Gastrocnemius medialis (tissue), 4 donors: ENCODE measurements at regions not wholly inside any gene's neighbourhood (a gene's known extent, or its start where the extent isn't known, plus 50 kb on each side); places are given as distances from the start of the nearest gene placed in this dataset.

Experiments used
- CTCF ChIP-seq, 5 experiments: fragments of 450-650 bp in 3 of 5; fragments of 200-600 bp in 2 of 5; sonication (generic) in 2 of 5; IDR thresholded peaks in 4 of 5; conservative IDR thresholded peaks in 1 of 5; 1 replicate in 4 of 5; 2 replicates in 1 of 5; pipeline ENCODE4 v1.5.1; 2016 to 2019; ENCODE audit warnings: antibody characterized with exemption in 5 of 5, mild to moderate bottlenecking in 3 of 5, moderate library complexity in 3 of 5
- POLR2A ChIP-seq, 2 donors: fragments of 450-650 bp; IDR thresholded peaks; one replicate each; pipeline ENCODE4 v1.6.1; 2017; ENCODE audit warnings: antibody characterized with exemption in 2 of 2, mild to moderate bottlenecking in 2 of 2, moderate library complexity in 2 of 2

GRCh38 chr3:94822298-94822697, 759.4 kb downstream of the NSUN3 start:
- TF ChIP-seq POLR2A (IDR thresholded peaks at IDR 0.05): no peak
- TF ChIP-seq CTCF (IDR thresholded peaks at IDR 0.05 in 4 of 5, conservative IDR thresholded peaks at IDR 0.05 in 1 of 5): no peak
